ENCODE measurements at regions not wholly inside any gene's neighbourhood (a gene's known extent, or its start where the extent isn't known, plus 50 kb on each side); places are given as distances from the start of the nearest gene placed in this dataset.

DNA sequence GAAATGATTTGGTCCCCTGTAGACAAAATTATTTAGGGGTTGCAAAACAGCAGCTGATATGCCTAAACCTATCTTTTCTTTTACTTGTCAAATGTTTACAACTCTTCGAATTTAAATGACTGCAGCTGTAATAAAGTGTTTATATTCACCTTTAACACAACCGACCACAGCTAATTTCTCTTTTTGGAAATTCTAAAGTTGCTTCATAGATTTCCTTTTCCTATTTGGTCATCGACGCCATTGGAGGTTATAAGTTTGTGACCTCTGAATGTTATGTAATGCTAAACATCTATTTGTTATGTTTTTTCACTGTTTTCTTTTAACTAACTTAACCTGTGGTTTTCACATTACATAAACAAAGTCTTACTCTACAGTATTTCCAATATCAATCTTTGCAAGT is 1094.9 kb upstream of the EPHA6 start:
- no peak for DNase-seq
- Histone ChIP-seq H3K27me3 (no peaks in the 10 kb centered on the region), H3K4me1 (no peaks in the 10 kb centered on the region), H3K36me3 (no peaks in the 10 kb centered on the region), H3K9me3 (no peaks in the 10 kb centered on the region), H3K27ac (no peak overlapping the region), H3K4me3 (no peak overlapping the region)
- no peak for TF ChIP-seq POLR2A (IDR thresholded peaks at IDR 0.05)
- TF ChIP-seq, protein P1, sequence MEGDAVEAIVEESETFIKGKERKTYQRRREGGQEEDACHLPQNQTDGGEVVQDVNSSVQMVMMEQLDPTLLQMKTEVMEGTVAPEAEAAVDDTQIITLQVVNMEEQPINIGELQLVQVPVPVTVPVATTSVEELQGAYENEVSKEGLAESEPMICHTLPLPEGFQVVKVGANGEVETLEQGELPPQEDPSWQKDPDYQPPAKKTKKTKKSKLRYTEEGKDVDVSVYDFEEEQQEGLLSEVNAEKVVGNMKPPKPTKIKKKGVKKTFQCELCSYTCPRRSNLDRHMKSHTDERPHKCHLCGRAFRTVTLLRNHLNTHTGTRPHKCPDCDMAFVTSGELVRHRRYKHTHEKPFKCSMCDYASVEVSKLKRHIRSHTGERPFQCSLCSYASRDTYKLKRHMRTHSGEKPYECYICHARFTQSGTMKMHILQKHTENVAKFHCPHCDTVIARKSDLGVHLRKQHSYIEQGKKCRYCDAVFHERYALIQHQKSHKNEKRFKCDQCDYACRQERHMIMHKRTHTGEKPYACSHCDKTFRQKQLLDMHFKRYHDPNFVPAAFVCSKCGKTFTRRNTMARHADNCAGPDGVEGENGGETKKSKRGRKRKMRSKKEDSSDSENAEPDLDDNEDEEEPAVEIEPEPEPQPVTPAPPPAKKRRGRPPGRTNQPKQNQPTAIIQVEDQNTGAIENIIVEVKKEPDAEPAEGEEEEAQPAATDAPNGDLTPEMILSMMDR (IDR thresholded peaks at IDR 0.05): no peak
- WGBS, 2 donors: 54 to 68% methylated on average over 4 of the region's 4 CpGs
- intact Hi-C loops (cut with DNase I): no loop called here

DNA sequence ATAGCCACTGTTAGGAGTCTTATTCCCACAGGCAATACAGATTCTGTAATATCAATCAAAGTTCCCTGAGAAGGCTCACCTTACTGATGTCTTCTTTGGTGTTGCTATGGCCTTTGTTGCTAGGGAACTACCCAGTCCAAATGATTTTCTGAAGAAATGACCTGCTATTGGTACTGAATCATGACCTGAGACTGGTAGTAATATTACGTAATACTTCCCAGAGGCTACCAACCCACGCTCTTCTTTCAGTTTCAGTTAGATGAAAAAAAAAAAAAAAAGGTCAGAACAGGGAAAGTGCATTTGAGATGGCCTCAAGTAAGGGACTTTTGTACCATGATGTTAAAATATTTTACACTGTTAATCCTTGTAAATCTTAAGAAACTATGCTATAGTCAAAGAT is 1092.5 kb upstream of the EPHA6 start:
- no peaks in the 10 kb centered on the region for H3K36me3 ChIP-seq
- 28 to 57% methylated on average over 2 of the region's 2 CpGs for WGBS, 2 donors
- no peaks in the 10 kb centered on the region for H3K27me3 ChIP-seq
- DNase-seq: no peak
- TF ChIP-seq POLR2A (IDR thresholded peaks at IDR 0.05): no peak
- TF ChIP-seq, protein P1 (IDR thresholded peaks at IDR 0.05): no peak
- no peaks in the 10 kb centered on the region for H3K4me1 ChIP-seq
- intact Hi-C loops (cut with DNase I): no loop called here
- no peak overlapping the region for H3K4me3 ChIP-seq
- no peak overlapping the region for H3K27ac ChIP-seq
- no peaks in the 10 kb centered on the region for H3K9me3 ChIP-seq

DNA sequence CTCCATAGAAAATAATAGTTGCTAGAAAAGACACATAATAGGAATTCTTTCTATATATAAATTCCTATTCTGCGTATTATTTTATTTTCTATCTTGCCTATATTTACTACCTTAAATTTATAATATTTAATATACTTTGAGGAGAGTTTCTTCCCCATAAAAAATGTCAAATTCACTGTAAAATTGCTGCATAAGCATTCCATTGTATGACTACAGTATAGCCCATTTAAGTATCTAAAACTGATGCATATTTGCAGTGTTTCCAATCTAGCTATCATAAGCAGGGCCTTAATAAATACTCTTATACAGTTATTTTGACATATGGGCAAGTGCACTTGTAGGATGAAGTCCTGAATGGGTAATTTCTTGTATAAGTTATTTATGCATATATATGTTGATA is 1088.6 kb upstream of the EPHA6 start:
- DNase-seq: no peak
- 81 to 90% methylated on average over 1 of the region's 1 CpG for WGBS, 2 donors
- H3K4me1 ChIP-seq: no peaks in the 10 kb centered on the region
- TF ChIP-seq, protein P1 (IDR thresholded peaks at IDR 0.05): no peak
- TF ChIP-seq POLR2A (IDR thresholded peaks at IDR 0.05): no peak
- no peaks in the 10 kb centered on the region for H3K27me3 ChIP-seq
- H3K36me3 ChIP-seq: no peaks in the 10 kb centered on the region
- H3K27ac ChIP-seq: no peak overlapping the region
- no peaks in the 10 kb centered on the region for H3K9me3 ChIP-seq
- intact Hi-C loops (cut with DNase I): no loop called here
- H3K4me3 ChIP-seq: no peak overlapping the region

DNA sequence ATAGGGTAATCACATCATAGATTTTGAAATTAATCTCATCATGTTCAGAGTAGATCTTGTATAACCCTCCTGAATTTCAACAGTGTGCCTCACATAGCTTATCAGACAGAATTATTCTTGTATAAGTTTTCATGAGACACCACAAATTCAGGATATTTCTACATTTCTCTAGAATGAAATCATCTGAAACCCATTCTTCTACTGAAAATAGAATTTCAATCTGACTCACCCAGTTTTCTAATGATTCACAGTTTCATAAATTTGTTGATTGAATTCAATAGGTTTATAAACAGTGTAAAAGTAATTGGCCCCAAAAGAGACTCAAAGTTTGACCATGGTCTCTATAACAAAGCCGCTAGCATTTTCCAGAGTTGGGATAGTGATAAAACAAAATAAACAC is 1082.6 kb upstream of the EPHA6 start:
- intact Hi-C loops (cut with DNase I): no loop called here
- 56 to 73% methylated on average over 1 of the region's 1 CpG for WGBS, 2 donors

DNA sequence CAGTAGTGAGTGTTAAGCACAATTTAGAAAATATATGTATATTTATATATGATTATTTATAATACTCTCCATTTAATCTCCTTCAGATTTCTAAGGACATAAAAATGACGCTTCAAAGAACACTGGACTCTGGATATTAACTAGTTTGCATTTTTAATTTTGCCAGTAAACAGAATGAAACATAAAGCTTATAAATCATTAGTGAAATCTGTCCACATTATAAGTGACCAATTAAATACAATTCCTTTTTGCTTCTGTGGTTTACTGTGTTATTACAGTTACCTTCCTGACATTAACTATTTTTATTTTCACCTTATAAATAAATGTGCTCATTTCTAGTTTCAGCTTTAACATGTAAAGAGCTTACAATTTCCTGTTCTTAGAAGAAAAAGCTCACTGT is 1081.1 kb upstream of the EPHA6 start:
- Histone ChIP-seq H3K9me3 (no peaks in the 10 kb centered on the region), H3K27ac (no peak overlapping the region), H3K27me3 (no peaks in the 10 kb centered on the region), H3K36me3 (no peaks in the 10 kb centered on the region), H3K4me1 (no peaks in the 10 kb centered on the region), H3K4me3 (no peak overlapping the region)
- 36 to 57% methylated on average over 1 of the region's 1 CpG for WGBS, 2 donors
- intact Hi-C loops (cut with DNase I): no loop called here
- TF ChIP-seq, protein P1 (IDR thresholded peaks at IDR 0.05): no peak
- TF ChIP-seq POLR2A (IDR thresholded peaks at IDR 0.05): no peak
- DNase-seq: no peak

More for the DNA sequence above, 1082.6 kb upstream of the EPHA6 start:
- TF ChIP-seq, protein P1 (IDR thresholded peaks at IDR 0.05): no peak
- no peak for TF ChIP-seq POLR2A (IDR thresholded peaks at IDR 0.05)
- H3K9me3 ChIP-seq: no peaks in the 10 kb centered on the region
- H3K36me3 ChIP-seq: no peaks in the 10 kb centered on the region
- H3K27me3 ChIP-seq: no peaks in the 10 kb centered on the region
- H3K4me3 ChIP-seq: no peak overlapping the region
- DNase-seq: no peak
- H3K4me1 ChIP-seq: no peaks in the 10 kb centered on the region
- no peak overlapping the region for H3K27ac ChIP-seq
